NCI-H774 (cell line): ENCODE measurements at regions not wholly inside any gene's neighbourhood (a gene's known extent, or its start where the extent isn't known, plus 50 kb on each side); places are given as distances from the start of the nearest gene placed in this dataset.

Experiments used
- DNase-seq: peaks from one replicate; lab custom pipeline; 2025; lab: John Stamatoyannopoulos, UW

GRCh38 chr13:50712456-50712855 lies 131.0 kb downstream of the DLEU7 start:
- DNase-seq, result no peak

- DNase-seq, result no peak
These were observed 130.6 kb downstream of the DLEU7 start for GRCh38 chr13:50712881-50713280.

GRCh38 chr13:50713523-50714248 lies 129.8 kb downstream of the DLEU7 start:
- DNase-seq, result no peak

GRCh38 chr13:50714891-50715290 lies 128.6 kb downstream of the DLEU7 start:
- no peak for DNase-seq

- DNase-seq, result no peak
These were observed 127.9 kb downstream of the DLEU7 start for GRCh38 chr13:50715402-50716146.

GRCh38 chr13:50720861-50721671 lies 122.4 kb downstream of the DLEU7 start:
- DNase-seq, result no peak

GRCh38 chr13:50721672-50721992 lies 121.9 kb downstream of the DLEU7 start:
- no peak for DNase-seq

GRCh38 chr13:50722440-50723125 lies 120.9 kb downstream of the DLEU7 start:
- no peak for DNase-seq

GRCh38 chr13:50724438-50724837 lies 119.1 kb downstream of the DLEU7 start:
- DNase-seq, result no peak

- DNase-seq, result no peak
These were observed 118.6 kb downstream of the DLEU7 start for GRCh38 chr13:50724913-50725312.

- DNase-seq, result no peak
These were observed 117.3 kb downstream of the DLEU7 start for GRCh38 chr13:50726164-50726563.

- DNase-seq, result no peak
These were observed 114.3 kb downstream of the DLEU7 start for GRCh38 chr13:50729177-50729576.

GRCh38 chr13:50730496-50731351 lies 112.8 kb downstream of the DLEU7 start:
- no peak for DNase-seq

- no peak for DNase-seq
These were observed 112.1 kb downstream of the DLEU7 start for GRCh38 chr13:50731400-50731799.

GRCh38 chr13:50732712-50733111 lies 110.8 kb downstream of the DLEU7 start:
- no peak for DNase-seq

- DNase-seq, result no peak
These were observed 110.1 kb downstream of the DLEU7 start for GRCh38 chr13:50733392-50733791.

GRCh38 chr13:50735071-50735470 lies 108.4 kb downstream of the DLEU7 start:
- DNase-seq, result no peak

- DNase-seq, result no peak
These were observed 103.3 kb downstream of the DLEU7 start for GRCh38 chr13:50740052-50740741.

GRCh38 chr13:50742353-50742752 lies 101.1 kb downstream of the DLEU7 start:
- DNase-seq, result no peak

- no peak for DNase-seq
These were observed 100.5 kb downstream of the DLEU7 start for GRCh38 chr13:50742968-50743367.
